ENCODE measurements at regions not wholly inside any gene's neighbourhood (a gene's known extent, or its start where the extent isn't known, plus 50 kb on each side); places are given as distances from the start of the nearest gene placed in this dataset.
A peak's percentile ranks its signal among the peaks of the same experiment; 100 is the strongest.

- no peak overlapping the region for H3K4me3 ChIP-seq (ENCODE audit: low read depth, low read length, poor library complexity, severe bottlenecking)
- CTCF ChIA-PET: interaction anchor here (0.6 kb wide), 1 partner anchor 67 kb away, joined by 3 read pairs; no protein-coding TSS in a partner anchor
- H3K27me3 ChIP-seq (replicated peaks; ENCODE audit: insufficient read depth, low read depth, low read length, poor library complexity): no peaks in the 10 kb centered on the region
- TF ChIP-seq EZH2 (IDR thresholded peaks at IDR 0.05; ENCODE audit: borderline replicate concordance, low read depth, low read length, poor library complexity, severe bottlenecking): no peak
- TF ChIP-seq CTCF (conservative IDR thresholded peaks at IDR 0.05; ENCODE audit: low read depth, low read length): peak; percentile 42
- H3K27ac ChIP-seq (ENCODE audit: low read depth, low read length, poor library complexity, severe bottlenecking): no peak overlapping the region
- no peaks in the 10 kb centered on the region for H3K4me1 ChIP-seq (ENCODE audit: insufficient read depth, low read length, poor library complexity, severe bottlenecking)
- peaks cover 4% of the 10 kb centered on the region for H3K9me3 ChIP-seq (ENCODE audit: low read depth, low read length, poor library complexity, severe bottlenecking)
- POLR2A ChIA-PET (ENCODE audit: low non-redundant PET): interaction anchor here (0.6 kb wide), 1 partner anchor 86 kb away, joined by 4 read pairs; no protein-coding TSS in a partner anchor
- intact Hi-C loops (cut with micrococcal nuclease; ENCODE audit: unreplicated experiment): no loop called here
- no TSS peak for BruUV-seq (replicated peaks)
- no peaks in the 10 kb centered on the region for H3K36me3 ChIP-seq (ENCODE audit: insufficient read depth, low read length, poor library complexity, severe bottlenecking)
- peak; percentile 8 for DNase-seq (ENCODE audit: low spot score)
Observed at GRCh38 chr15:62241135-62241770, 76.2 kb upstream of the C2CD4B start.

- Histone ChIP-seq H3K4me3 (ENCODE audit: low read depth, low read length, poor library complexity, severe bottlenecking) (no peak overlapping the region), H3K27me3 (replicated peaks; ENCODE audit: insufficient read depth, low read depth, low read length, poor library complexity) (no peaks in the 10 kb centered on the region), H3K27ac (ENCODE audit: low read depth, low read length, poor library complexity, severe bottlenecking) (no peak overlapping the region), H3K9me3 (ENCODE audit: low read depth, low read length, poor library complexity, severe bottlenecking) (peaks cover 3% of the 10 kb centered on the region), H3K4me1 (ENCODE audit: insufficient read depth, low read length, poor library complexity, severe bottlenecking) (no peaks in the 10 kb centered on the region), H3K36me3 (ENCODE audit: insufficient read depth, low read length, poor library complexity, severe bottlenecking) (no peaks in the 10 kb centered on the region)
- DNase-seq (ENCODE audit: low spot score): no peak
- intact Hi-C loops (cut with micrococcal nuclease; ENCODE audit: unreplicated experiment): no loop called here
- BruUV-seq (replicated peaks): no TSS peak
- TF ChIP-seq CTCF (conservative IDR thresholded peaks at IDR 0.05; ENCODE audit: low read depth, low read length): no peak
- TF ChIP-seq EZH2 (IDR thresholded peaks at IDR 0.05; ENCODE audit: borderline replicate concordance, low read depth, low read length, poor library complexity, severe bottlenecking): no peak
- CTCF ChIA-PET: no interaction called here
- POLR2A ChIA-PET (ENCODE audit: low non-redundant PET): no interaction called here
Observed at GRCh38 chr15:62242999-62243398, 77.9 kb upstream of the C2CD4B start.

- POLR2A ChIA-PET (ENCODE audit: low non-redundant PET): no interaction called here
- BruUV-seq (replicated peaks): no TSS peak
Observed at GRCh38 chr15:62244762-62245161, 79.7 kb upstream of the C2CD4B start.

More at GRCh38 chr15:62244762-62245161, 79.7 kb upstream of the C2CD4B start:
- TF ChIP-seq EZH2 (IDR thresholded peaks at IDR 0.05; ENCODE audit: borderline replicate concordance, low read depth, low read length, poor library complexity, severe bottlenecking) (no peak), CTCF (conservative IDR thresholded peaks at IDR 0.05; ENCODE audit: low read depth, low read length) (no peak)
- H3K4me3 ChIP-seq (ENCODE audit: low read depth, low read length, poor library complexity, severe bottlenecking): no peak overlapping the region
- no peak overlapping the region for H3K27ac ChIP-seq (ENCODE audit: low read depth, low read length, poor library complexity, severe bottlenecking)
- H3K27me3 ChIP-seq (replicated peaks; ENCODE audit: insufficient read depth, low read depth, low read length, poor library complexity): no peaks in the 10 kb centered on the region
- intact Hi-C loops (cut with micrococcal nuclease; ENCODE audit: unreplicated experiment): no loop called here
- no peak for DNase-seq (ENCODE audit: low spot score)
- CTCF ChIA-PET: no interaction called here
- no peaks in the 10 kb centered on the region for H3K4me1 ChIP-seq (ENCODE audit: insufficient read depth, low read length, poor library complexity, severe bottlenecking)
- no peaks in the 10 kb centered on the region for H3K36me3 ChIP-seq (ENCODE audit: insufficient read depth, low read length, poor library complexity, severe bottlenecking)
- H3K9me3 ChIP-seq (ENCODE audit: low read depth, low read length, poor library complexity, severe bottlenecking): no peaks in the 10 kb centered on the region

Measured in A673 (cell line).